Right ventricle myocardium inferior (tissue), 1 donor: ENCODE measurements at regions not wholly inside any gene's neighbourhood (a gene's known extent, or its start where the extent isn't known, plus 50 kb on each side); places are given as distances from the start of the nearest gene placed in this dataset.

Experiments
- ATAC-seq: fragments of 200-7000 bp; cut with Tn5 transposase; one replicate; pipeline ENCODE4 v1.9.1; 2020; ENCODE audit warnings: mild to moderate bottlenecking, moderate library complexity
- DNase-seq: peaks from one replicate; pipeline ENCODE4 v3.0.0; 2021; ENCODE audit errors: missing footprints
- intact Hi-C: fragments of 100-400 bp; cut with DNase I; formaldehyde crosslinking; loops from one replicate; pipeline ENCODE4 v1.11.0; 2022
- donor health status: DM: no; HTN: yes; CAD: no; lungs with severe emphysema.

- intact Hi-C loops, result loop anchor here (10.0 kb wide), 1 partner anchor 633 kb away; no protein-coding TSS in a partner anchor
- DNase-seq, result no peak
- no peak for ATAC-seq
Measured at GRCh38 chr12:94767956-94768355, 117.6 kb upstream of the TMCC3 start.

GRCh38 chr12:94766397-94766796, 116.0 kb upstream of the TMCC3 start:
- intact Hi-C loops, result loop anchor here (10.0 kb wide), 1 partner anchor 632 kb away; no protein-coding TSS in a partner anchor
- ATAC-seq (no peak), DNase-seq (no peak)

GRCh38 chr12:94763462-94763861, 113.1 kb upstream of the TMCC3 start:
- intact Hi-C loops, result loop anchor here (5.0 to 10.0 kb wide), 3 partner anchors 161 to 629 kb away; no protein-coding TSS in a partner anchor
- no peak for ATAC-seq

GRCh38 chr12:94762943-94763342, 112.6 kb upstream of the TMCC3 start:
- DNase-seq (no peak), ATAC-seq (no peak)
- intact Hi-C loops, result loop anchor here (5.0 to 10.0 kb wide), 3 partner anchors 161 to 628 kb away; no protein-coding TSS in a partner anchor

More at GRCh38 chr12:94763462-94763861, 113.1 kb upstream of the TMCC3 start:
- no peak for DNase-seq

- DNase-seq (no peak), ATAC-seq (no peak)
- intact Hi-C loops, result loop anchor here (5.0 to 10.0 kb wide), 3 partner anchors 160 to 628 kb away; no protein-coding TSS in a partner anchor
Measured at GRCh38 chr12:94762259-94762942, 112.0 kb upstream of the TMCC3 start.

GRCh38 chr12:94761559-94761958, 111.2 kb upstream of the TMCC3 start:
- ATAC-seq, result no peak
- DNase-seq, result no peak
- intact Hi-C loops, result loop anchor here (5.0 to 10.0 kb wide), 3 partner anchors 159 to 627 kb away; no protein-coding TSS in a partner anchor

- ATAC-seq (no peak), DNase-seq (no peak)
- intact Hi-C loops, result loop anchor here (5.0 to 10.0 kb wide), 3 partner anchors 158 to 626 kb away; no protein-coding TSS in a partner anchor
Measured at GRCh38 chr12:94760786-94761185, 110.4 kb upstream of the TMCC3 start.

- ATAC-seq (no peak), DNase-seq (no peak)
- intact Hi-C loops, result loop anchor here (10.0 kb wide), 1 partner anchor 102 kb away; the partner anchor contains the start of gene TMCC3
Measured at GRCh38 chr12:94756789-94757188, 106.4 kb upstream of the TMCC3 start.

GRCh38 chr12:94755598-94755997, 105.2 kb upstream of the TMCC3 start:
- ATAC-seq (no peak), DNase-seq (no peak)
- intact Hi-C loops, result loop anchor here (10.0 kb wide), 1 partner anchor 101 kb away; the partner anchor contains the start of gene TMCC3

- ATAC-seq (no peak), DNase-seq (no peak)
- intact Hi-C loops, result loop anchor here (10.0 kb wide), 1 partner anchor 100 kb away; the partner anchor contains the start of gene TMCC3
Measured at GRCh38 chr12:94754653-94755052, 104.3 kb upstream of the TMCC3 start.

GRCh38 chr12:94753036-94753679, 102.8 kb upstream of the TMCC3 start:
- intact Hi-C loops, result loop anchor here (10.0 kb wide), 1 partner anchor 98 kb away; the partner anchor contains the start of gene TMCC3
- no peak for DNase-seq
- no peak for ATAC-seq

GRCh38 chr12:94750864-94751263, 100.5 kb upstream of the TMCC3 start:
- DNase-seq (no peak), ATAC-seq (no peak)
- intact Hi-C loops, result loop anchor here (10.0 kb wide), 1 partner anchor 96 kb away; the partner anchor contains the start of gene TMCC3

GRCh38 chr12:94749890-94750289, 99.5 kb upstream of the TMCC3 start:
- no peak for ATAC-seq
- DNase-seq, result no peak
- intact Hi-C loops, result loop anchor here (10.0 kb wide), 1 partner anchor 95 kb away; the partner anchor contains the start of gene TMCC3

- no peak for DNase-seq
- no peak for ATAC-seq
- intact Hi-C loops, result no loop called here
Measured at GRCh38 chr12:94749455-94749854, 99.1 kb upstream of the TMCC3 start.

GRCh38 chr12:94748726-94749421, 98.5 kb upstream of the TMCC3 start:
- ATAC-seq (no peak), DNase-seq (no peak)
- intact Hi-C loops, result no loop called here

GRCh38 chr12:94745562-94745961, 95.2 kb upstream of the TMCC3 start:
- no peak for ATAC-seq
- no peak for DNase-seq

GRCh38 chr12:94743174-94743573, 92.8 kb upstream of the TMCC3 start:
- ATAC-seq, result no peak
- intact Hi-C loops, result no loop called here
- DNase-seq, result no peak

More at GRCh38 chr12:94745562-94745961, 95.2 kb upstream of the TMCC3 start:
- intact Hi-C loops, result no loop called here

- intact Hi-C loops, result no loop called here
- ATAC-seq (no peak), DNase-seq (no peak)
Measured at GRCh38 chr12:94740601-94741362, 90.4 kb upstream of the TMCC3 start.
